ENCODE measurements at regions not wholly inside any gene's neighbourhood (a gene's known extent, or its start where the extent isn't known, plus 50 kb on each side); places are given as distances from the start of the nearest gene placed in this dataset.

- no peak for TF ChIP-seq NFIC (IDR thresholded peaks at IDR 0.05)
- no peak for TF ChIP-seq FOXM1 (IDR thresholded peaks at IDR 0.05; ENCODE audit: borderline replicate concordance, low read depth)
- TF ChIP-seq REST (IDR thresholded peaks at IDR 0.05; ENCODE audit: low read depth) = no peak
- no peak for TF ChIP-seq YY1 (IDR thresholded peaks at IDR 0.05; ENCODE audit: low read depth)
- TF ChIP-seq TEAD4 (IDR thresholded peaks at IDR 0.05) = no peak
- TF ChIP-seq RAD21 (IDR thresholded peaks at IDR 0.05; ENCODE audit: low read depth) = no peak
- TF ChIP-seq CREB1 (IDR thresholded peaks at IDR 0.05; ENCODE audit: low read depth) = no peak
- TF ChIP-seq TAF1 (IDR thresholded peaks at IDR 0.05; ENCODE audit: low read depth) = no peak
- no peak for TF ChIP-seq MAX (IDR thresholded peaks at IDR 0.05)
- no peak for TF ChIP-seq USF1 (IDR thresholded peaks at IDR 0.05)
- no peak for TF ChIP-seq CEBPB (IDR thresholded peaks at IDR 0.05)
- no peak for TF ChIP-seq EP300 (IDR thresholded peaks at IDR 0.05; ENCODE audit: borderline replicate concordance)
- no peak for TF ChIP-seq EGR1 (IDR thresholded peaks at IDR 0.05)
- TF ChIP-seq ZBTB7A (IDR thresholded peaks at IDR 0.05; ENCODE audit: low read depth) = no peak
Measured at GRCh38 chr10:78533098-78533497, 499.4 kb downstream of the RPS24 start.

All from Ishikawa (cell line).